GM12891 (cell line): ENCODE measurements at regions not wholly inside any gene's neighbourhood (a gene's known extent, or its start where the extent isn't known, plus 50 kb on each side); places are given as distances from the start of the nearest gene placed in this dataset.

Source experiments
- PAX5 ChIP-seq: IDR thresholded peaks from 2 replicates; pipeline ENCODE4 v1.6.1; 2011; ENCODE audit warnings: low read length, moderate library complexity, mild to moderate bottlenecking; ENCODE audit not compliant: insufficient read depth, severe bottlenecking
- POLR2A ChIP-seq: IDR thresholded peaks from 2 replicates; pipeline ENCODE4 v1.6.1; 2011; ENCODE audit warnings: low read depth, low read length, control low read depth
- POLR2AphosphoS5 ChIP-seq: IDR thresholded peaks from 2 replicates; pipeline ENCODE4 v1.6.1; 2011; ENCODE audit warnings: low read depth, low read length, control low read depth
- SPI1 ChIP-seq: IDR thresholded peaks from 2 replicates; pipeline ENCODE4 v1.6.1; 2011; ENCODE audit warnings: low read depth, low read length, control low read depth
- TAF1 ChIP-seq: IDR thresholded peaks from 2 replicates; pipeline ENCODE4 v1.6.1; 2011; ENCODE audit warnings: low read depth, low read length, control low read depth

- TF ChIP-seq POLR2AphosphoS5 (no peak), POLR2A (no peak), PAX5 (no peak), TAF1 (no peak), SPI1 (no peak)
Measured at GRCh38 chr12:126874427-126875026, 1392.4 kb upstream of the TMEM132C start.
